HFF-Myc (cell line): ENCODE measurements at regions not wholly inside any gene's neighbourhood (a gene's known extent, or its start where the extent isn't known, plus 50 kb on each side); places are given as distances from the start of the nearest gene placed in this dataset.
"Not testable (repeated sequence)": the region's sequence is repeated elsewhere in the genome, so short reads cannot be mapped to it uniquely, and the experiment has no call there.

ENCODE experiments used
- DNase-seq: peaks from one replicate; pipeline ENCODE4 v3.0.0-alpha.2; 2011; ENCODE audit warnings: low read depth; ENCODE audit errors: extremely low read depth
- H3K4me3 ChIP-seq: replicated peaks from 2 replicates; pipeline ENCODE4 v1.5.1; 2011; ENCODE audit warnings: low read depth, mild to moderate bottlenecking, control low read depth, low read length
- CTCF ChIP-seq: IDR thresholded peaks from 2 replicates; pipeline ENCODE4 v1.5.1; 2012; ENCODE audit warnings: mild to moderate bottlenecking, low read depth, low read length, control low read depth; ENCODE audit errors: missing control alignments

DNA sequence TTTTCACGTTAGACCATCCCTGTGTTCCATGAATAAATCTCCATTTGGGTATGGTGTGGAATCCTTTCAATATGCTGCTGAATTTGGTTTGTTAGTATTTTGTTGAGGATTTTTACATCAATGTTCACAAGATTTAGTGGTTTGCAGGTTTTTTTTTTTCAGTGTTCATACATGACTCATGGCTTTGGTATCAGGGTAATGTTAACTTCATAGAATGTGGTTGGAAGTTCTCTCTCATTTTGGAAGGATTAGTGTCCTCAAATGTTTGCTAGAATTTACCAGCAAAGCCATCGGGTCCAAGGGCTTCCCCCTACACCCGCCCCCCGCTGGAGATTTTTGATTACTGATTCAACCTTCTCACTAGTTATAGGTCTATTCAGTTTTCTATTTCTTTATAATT is 398.0 kb downstream of the NXPH1 start:
- no peak overlapping the region for H3K4me3 ChIP-seq
- DNase-seq = no peak
- TF ChIP-seq CTCF = no peak

- no peak for DNase-seq
- TF ChIP-seq CTCF = no peak
- no peak overlapping the region for H3K4me3 ChIP-seq
Observed at GRCh38 chr7:8833355-8833754, 399.9 kb downstream of the NXPH1 start.

- TF ChIP-seq CTCF = no peak
- H3K4me3 ChIP-seq = no peak overlapping the region
- no peak for DNase-seq
Observed at GRCh38 chr7:8841171-8841570, 407.8 kb downstream of the NXPH1 start.

DNA sequence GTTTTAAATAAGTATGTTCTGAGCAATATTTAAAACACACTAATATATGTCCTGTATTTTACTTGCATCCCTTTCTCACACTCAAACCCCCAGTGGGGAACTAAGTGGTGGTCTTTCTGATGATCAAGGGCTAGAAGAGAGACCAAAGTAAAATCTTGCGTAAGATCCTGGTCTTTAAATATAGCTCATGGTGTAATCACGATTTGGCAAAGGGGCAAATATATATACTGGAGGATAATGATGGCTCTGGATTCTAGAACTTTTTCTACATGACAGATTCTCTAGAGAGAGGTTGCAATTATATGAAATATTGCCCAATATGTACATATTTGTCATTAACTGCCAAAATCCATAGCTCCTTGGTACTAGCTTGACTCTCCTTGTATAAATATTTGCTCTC is 438.3 kb downstream of the NXPH1 start:
- no peak for DNase-seq
- no peak overlapping the region for H3K4me3 ChIP-seq
- no peak for TF ChIP-seq CTCF

GRCh38 chr7:8881916-8882315 is 448.5 kb downstream of the NXPH1 start:
- no peak for DNase-seq
- no peak for TF ChIP-seq CTCF
- H3K4me3 ChIP-seq = no peak overlapping the region

- TF ChIP-seq CTCF = no peak
- DNase-seq = no peak
- H3K4me3 ChIP-seq = no peak overlapping the region
Observed at GRCh38 chr7:8885480-8886000, 452.1 kb downstream of the NXPH1 start.

GRCh38 chr7:8890346-8890745 is 456.9 kb downstream of the NXPH1 start:
- DNase-seq, H3K4me3 ChIP-seq: not testable (repeated sequence)

GRCh38 chr7:8893775-8894174 is 460.4 kb downstream of the NXPH1 start:
- no peak for TF ChIP-seq CTCF
- no peak overlapping the region for H3K4me3 ChIP-seq
- no peak for DNase-seq
